HepG2 (cell line): ENCODE measurements at regions not wholly inside any gene's neighbourhood (a gene's known extent, or its start where the extent isn't known, plus 50 kb on each side); places are given as distances from the start of the nearest gene placed in this dataset.
A peak's percentile ranks its signal among the peaks of the same experiment; 100 is the strongest.

Source experiments
- ATAC-seq: fragments of 200-7000 bp; cut with Tn5 transposase; 3 replicates; pipeline ENCODE4 v1.9.1; 2020; ENCODE audit warnings: mild to moderate bottlenecking, moderate library complexity
- BruUV-seq: library from RNA; stranded (reverse); fragments of 400-500 nt; replicated peaks from 2 replicates; lab custom pipeline; 2021; lab: Mats Ljungman, UMichigan
- CTCF ChIA-PET: fragments of 300-600 bp; formaldehyde crosslinking; extraction: SDS; loops from one replicate; lab custom pipeline; 2021; ENCODE audit warnings: low total read pairs, inconsistent platforms, low intra/inter-chr PET ratio; lab: Yijun Ruan, JAX
- POLR2A ChIA-PET: fragments of 350-600 bp; sonication (Branson Sonifier 250); formaldehyde crosslinking; loops from one replicate; lab custom pipeline; 2020; ENCODE audit warnings: antibody characterized with exemption, inconsistent platforms; lab: Yijun Ruan, JAX
- DNase-seq: peaks from one replicate; pipeline ENCODE4 v3.0.0-alpha.2; 2015; ENCODE audit warnings: low spot score
- FAIRE-seq: peaks from 3 replicates; lab custom pipeline; 2011; peaks lifted over from hg19 to GRCh38; lab: Jason Lieb, UNC
- H2AFZ ChIP-seq: one replicate; pipeline ENCODE4 v1.6.1; 2011; ENCODE audit warnings: low read length, inconsistent platforms
- H3K27ac ChIP-seq: fragments of 300-600 bp; 3 replicates; pipeline ENCODE4 v1.8.0; 2011; ENCODE audit warnings: mixed run types, mild to moderate bottlenecking, mixed read lengths, low read length, inconsistent platforms; ENCODE audit not compliant: insufficient read depth; ENCODE audit errors: extremely low read length
- H3K27me3 ChIP-seq, 2 experiments: fragments of 200-600 bp in 1 of 2; 2 replicates in 1 of 2; 3 replicates in 1 of 2; pipeline versions ENCODE4 v1.6.0 to v1.8.0; 2011; ENCODE audit warnings: low read length in 2 of 2, mild to moderate bottlenecking in 2 of 2, moderate library complexity in 2 of 2, inconsistent platforms in 1 of 2; ENCODE audit not compliant: insufficient read depth in 2 of 2, control insufficient read depth in 1 of 2
- H3K36me3 ChIP-seq, 2 experiments: fragments of 200-600 bp in 1 of 2; replicated peaks in 1 of 2; 2 replicates in 1 of 2; 3 replicates in 1 of 2; pipeline versions ENCODE4 v1.5.1 to v1.8.0; 2011; ENCODE audit warnings: low read length in 2 of 2, inconsistent platforms in 1 of 2; ENCODE audit not compliant: insufficient read depth in 2 of 2, control insufficient read depth in 1 of 2
- H3K4me1 ChIP-seq: 2 replicates; pipeline ENCODE4 v1.5.1; 2012; ENCODE audit warnings: low read length, inconsistent platforms; ENCODE audit not compliant: insufficient read depth
- H3K4me2 ChIP-seq: 2 replicates; pipeline ENCODE4 v1.6.0; 2011; ENCODE audit warnings: low read depth, low read length, inconsistent platforms
- H3K4me3 ChIP-seq, 3 experiments: fragments of 200-600 bp in 1 of 3; sonication (generic), shearing (Covaris generic) in 1 of 3; replicated peaks in 1 of 3; 2 replicates each; pipeline ENCODE4 v1.5.1; 2011 to 2016; ENCODE audit warnings: low read length in 3 of 3, inconsistent platforms in 2 of 3, low read depth in 2 of 3, mild to moderate bottlenecking in 2 of 3, control low read depth in 1 of 3, mixed read lengths in 1 of 3; ENCODE audit not compliant: insufficient read depth in 1 of 3
- H3K79me2 ChIP-seq: one replicate; pipeline ENCODE4 v1.6.1; 2011; ENCODE audit warnings: low read length, inconsistent platforms; ENCODE audit not compliant: insufficient read depth
- H3K9ac ChIP-seq: 2 replicates; pipeline ENCODE4 v1.6.0; 2011; ENCODE audit warnings: mild to moderate bottlenecking, low read depth, low read length, inconsistent platforms; ENCODE audit not compliant: insufficient read depth
- H3K9me3 ChIP-seq: 2 replicates; pipeline ENCODE4 v1.5.1; 2012; ENCODE audit warnings: mild to moderate bottlenecking, low read length
- H4K20me1 ChIP-seq: 2 replicates; pipeline ENCODE4 v1.6.0; 2011; ENCODE audit warnings: inconsistent platforms, mild to moderate bottlenecking, low read length, moderate library complexity; ENCODE audit not compliant: insufficient read depth
- ARID2 ChIP-seq: sonication (generic); formaldehyde crosslinking; IDR thresholded peaks from 2 replicates; pipeline ENCODE4 v1.8.1; 2022; ENCODE audit warnings: mild to moderate bottlenecking, missing genetic modification reagents, borderline replicate concordance
- BCL6 ChIP-seq: IDR thresholded peaks from 2 replicates; pipeline ENCODE4 v1.6.1; 2016; ENCODE audit warnings: missing genetic modification reagents, missing compliant biosample characterization
- CCDC6 ChIP-seq: sonication (generic); formaldehyde crosslinking; IDR thresholded peaks from 2 replicates; pipeline ENCODE4 v1.8.1; 2022; ENCODE audit warnings: mild to moderate bottlenecking, missing genetic modification reagents, moderate library complexity
- DPF2 ChIP-seq: sonication (generic); formaldehyde crosslinking; IDR thresholded peaks from 2 replicates; pipeline ENCODE4 v1.4.0; 2020; ENCODE audit warnings: mild to moderate bottlenecking, low read depth, missing genetic modification reagents, borderline replicate concordance
- FLYWCH1 ChIP-seq: sonication (generic); formaldehyde crosslinking; IDR thresholded peaks from 2 replicates; pipeline ENCODE4 v1.8.1; 2023; ENCODE audit warnings: mild to moderate bottlenecking, missing genetic modification reagents
- FOSL2 ChIP-seq: sonication (generic); formaldehyde crosslinking; IDR thresholded peaks from 2 replicates; pipeline ENCODE4 v1.4.0; 2020; ENCODE audit warnings: missing genetic modification reagents
- KDM2A ChIP-seq: sonication (generic); formaldehyde crosslinking; IDR thresholded peaks from 2 replicates; pipeline ENCODE4 v1.4.0; 2020; ENCODE audit warnings: low read depth, missing genetic modification reagents, borderline replicate concordance
- MEF2D ChIP-seq: sonication (generic); formaldehyde crosslinking; IDR thresholded peaks from 2 replicates; pipeline ENCODE4 v1.5.1; 2020; ENCODE audit warnings: mild to moderate bottlenecking, missing genetic modification reagents
- RAD21 ChIP-seq: fragments of 450-650 bp; formaldehyde crosslinking; IDR thresholded peaks from 2 replicates; pipeline ENCODE4 v1.5.0; 2020; ENCODE audit warnings: mild to moderate bottlenecking
- STAG1 ChIP-seq: sonication (generic); formaldehyde crosslinking; IDR thresholded peaks from 2 replicates; pipeline ENCODE4 v1.4.0; 2020; ENCODE audit warnings: missing genetic modification reagents
- THAP11 ChIP-seq: IDR thresholded peaks from 2 replicates; pipeline ENCODE4 v1.6.1; 2016; ENCODE audit warnings: missing biosample characterization, missing genetic modification reagents
- TOE1 ChIP-seq: sonication (generic); formaldehyde crosslinking; IDR thresholded peaks from 2 replicates; pipeline ENCODE4 v1.4.0; 2020; ENCODE audit warnings: mild to moderate bottlenecking, missing genetic modification reagents
- YEATS4 ChIP-seq: sonication (generic); formaldehyde crosslinking; IDR thresholded peaks from 2 replicates; pipeline ENCODE4 v1.4.0; 2020; ENCODE audit warnings: missing genetic modification reagents, borderline replicate concordance
- ZNF501 ChIP-seq: sonication (generic); formaldehyde crosslinking; IDR thresholded peaks from 2 replicates; pipeline ENCODE4 v1.5.1; 2020; ENCODE audit warnings: mild to moderate bottlenecking, moderate library complexity, missing genetic modification reagents
- ZSCAN22 ChIP-seq: sonication (generic); formaldehyde crosslinking; IDR thresholded peaks from 2 replicates; pipeline ENCODE4 v1.4.0; 2020; ENCODE audit warnings: mild to moderate bottlenecking, missing genetic modification reagents
- WGBS: methylation state at CpG from one replicate; pipeline ENCODE4 v1.1.6; 2017; ENCODE audit warnings: low lambda C conversion rate; 5-methylcytosine and 5-hydroxymethylcytosine counted together
- in situ Hi-C: cut with HindIII; loops from 2 replicates; pipeline ENCODE4 v1.10.0; 2017; ENCODE audit warnings: low pct_unique_long_range_greater_than_20kb; ENCODE audit not compliant: extremely low pct_ligation_motif_present
- intact Hi-C: fragments of 100-400 bp; cut with micrococcal nuclease; formaldehyde crosslinking; loops from one replicate; pipeline ENCODE4 v1.10.0; 2022; ENCODE audit not compliant: unreplicated experiment
- TF ChIP-seq, protein P1 (sequence below): sonication (generic); formaldehyde crosslinking; IDR thresholded peaks from 2 replicates; pipeline ENCODE4 v1.4.0; 2020; ENCODE audit warnings: low read depth, mild to moderate bottlenecking, missing genetic modification reagents
- TF ChIP-seq, protein P2 (sequence below): sonication (generic); formaldehyde crosslinking; IDR thresholded peaks from 2 replicates; pipeline ENCODE4 v1.5.0; 2020; ENCODE audit warnings: mild to moderate bottlenecking, missing genetic modification reagents, moderate library complexity
- TF ChIP-seq, protein P3 (sequence below): IDR thresholded peaks from 2 replicates; pipeline ENCODE4 v1.6.1; 2016; ENCODE audit warnings: missing compliant biosample characterization, missing genetic modification reagents, borderline replicate concordance
- TF ChIP-seq, protein P4 (sequence below): IDR thresholded peaks from 2 replicates; pipeline ENCODE4 v1.6.1; 2016

DNA sequence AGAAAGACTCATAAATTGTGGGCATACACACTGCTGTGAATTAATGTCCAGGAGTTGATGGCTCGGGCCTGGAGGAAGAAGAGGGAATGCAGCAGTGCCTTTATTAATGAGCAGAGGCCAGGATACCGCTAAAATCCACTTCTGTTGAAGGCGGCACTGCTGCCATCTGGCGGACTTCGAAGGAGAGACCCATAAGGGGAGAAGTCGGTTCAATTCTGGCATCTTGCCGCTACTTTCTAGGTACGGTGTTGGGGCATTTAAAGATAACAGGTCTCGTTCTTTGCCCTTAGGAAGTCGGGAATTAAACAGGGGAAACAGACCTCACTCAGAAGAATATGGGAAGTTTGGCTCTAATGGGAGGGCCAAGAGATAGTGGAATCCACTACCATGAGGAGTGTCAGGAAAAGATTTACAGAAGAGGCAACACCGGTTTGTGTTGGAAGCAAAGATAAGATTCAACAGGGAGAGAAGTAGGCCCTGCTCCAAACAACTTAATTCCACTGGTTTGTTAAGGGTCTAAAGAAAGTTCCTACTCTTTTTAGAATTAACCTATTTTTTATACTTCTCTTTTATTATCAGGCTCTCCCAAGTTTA lies 133.6 kb upstream of the GIMD1 start:
- Histone ChIP-seq H2AFZ (no peak overlapping the region), H3K79me2 (no peaks in the 10 kb centered on the region), H3K27ac (no peak overlapping the region), H3K27me3 (0 out of 5 replicates have a peak, but pooled peaks cover 0 to 5% of the 10 kb centered on the region in 2 experiments), H3K36me3 (no peaks in the 10 kb centered on the region), H3K9ac (no peak overlapping the region), H4K20me1 (no peaks in the 10 kb centered on the region), H3K9me3 (no peaks in the 10 kb centered on the region), H3K4me3 (no peak overlapping the region; a peak in 1 of 6 replicates), H3K4me2 (peak overlapping the region; percentile 55), H3K4me1 (peaks cover 10% of the 10 kb centered on the region; the same call in 1 of the 2 replicates)
- in situ Hi-C loops, result loop anchor here (5.0 kb wide), 2 partner anchors 135 to 235 kb away; partner anchors contain the start of gene GIMD1
- WGBS, result 3% methylated on average over 11 of the region's 11 CpGs
- DNase-seq (peak; percentile 58), FAIRE-seq (peak; percentile 77), ATAC-seq (peak; percentile 98)
- no TSS peak for BruUV-seq
- POLR2A ChIA-PET, result no interaction called here
- intact Hi-C loops, result loop anchor here (1.0 to 2.0 kb wide), 5 partner anchors 133 to 307 kb away; no protein-coding TSS in a partner anchor
- CTCF ChIA-PET, result interaction anchor here (0.8 to 2.4 kb wide), 5 partner anchors 132 to 264 kb away, joined by 3 to 29 read pairs (median 4); partner anchors contain the start of gene GIMD1
- TF ChIP-seq ZSCAN22 (CRISPR knock-in tag), result no peak
- peak; percentile 58 for TF ChIP-seq ZNF501 (CRISPR knock-in tag)
- TF ChIP-seq FOSL2 (CRISPR knock-in tag), result 0 out of 2 replicates have a peak, but pooled peaks have one; percentile 23
- TF ChIP-seq YEATS4 (CRISPR knock-in tag), result no peak
- TF ChIP-seq, protein P1, sequence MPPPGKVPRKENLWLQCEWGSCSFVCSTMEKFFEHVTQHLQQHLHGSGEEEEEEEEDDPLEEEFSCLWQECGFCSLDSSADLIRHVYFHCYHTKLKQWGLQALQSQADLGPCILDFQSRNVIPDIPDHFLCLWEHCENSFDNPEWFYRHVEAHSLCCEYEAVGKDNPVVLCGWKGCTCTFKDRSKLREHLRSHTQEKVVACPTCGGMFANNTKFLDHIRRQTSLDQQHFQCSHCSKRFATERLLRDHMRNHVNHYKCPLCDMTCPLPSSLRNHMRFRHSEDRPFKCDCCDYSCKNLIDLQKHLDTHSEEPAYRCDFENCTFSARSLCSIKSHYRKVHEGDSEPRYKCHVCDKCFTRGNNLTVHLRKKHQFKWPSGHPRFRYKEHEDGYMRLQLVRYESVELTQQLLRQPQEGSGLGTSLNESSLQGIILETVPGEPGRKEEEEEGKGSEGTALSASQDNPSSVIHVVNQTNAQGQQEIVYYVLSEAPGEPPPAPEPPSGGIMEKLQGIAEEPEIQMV, result no peak
- peak; percentile 86 for TF ChIP-seq STAG1 (CRISPR knock-in tag)
- TF ChIP-seq RAD21, result peak; percentile 71
- no peak for TF ChIP-seq CCDC6 (CRISPR knock-in tag)
- TF ChIP-seq TOE1 (CRISPR knock-in tag), result no peak
- TF ChIP-seq THAP11 (CRISPR knock-in tag), result peak; percentile 28; the same call in 1 of the 2 replicates
- TF ChIP-seq, protein P2, sequence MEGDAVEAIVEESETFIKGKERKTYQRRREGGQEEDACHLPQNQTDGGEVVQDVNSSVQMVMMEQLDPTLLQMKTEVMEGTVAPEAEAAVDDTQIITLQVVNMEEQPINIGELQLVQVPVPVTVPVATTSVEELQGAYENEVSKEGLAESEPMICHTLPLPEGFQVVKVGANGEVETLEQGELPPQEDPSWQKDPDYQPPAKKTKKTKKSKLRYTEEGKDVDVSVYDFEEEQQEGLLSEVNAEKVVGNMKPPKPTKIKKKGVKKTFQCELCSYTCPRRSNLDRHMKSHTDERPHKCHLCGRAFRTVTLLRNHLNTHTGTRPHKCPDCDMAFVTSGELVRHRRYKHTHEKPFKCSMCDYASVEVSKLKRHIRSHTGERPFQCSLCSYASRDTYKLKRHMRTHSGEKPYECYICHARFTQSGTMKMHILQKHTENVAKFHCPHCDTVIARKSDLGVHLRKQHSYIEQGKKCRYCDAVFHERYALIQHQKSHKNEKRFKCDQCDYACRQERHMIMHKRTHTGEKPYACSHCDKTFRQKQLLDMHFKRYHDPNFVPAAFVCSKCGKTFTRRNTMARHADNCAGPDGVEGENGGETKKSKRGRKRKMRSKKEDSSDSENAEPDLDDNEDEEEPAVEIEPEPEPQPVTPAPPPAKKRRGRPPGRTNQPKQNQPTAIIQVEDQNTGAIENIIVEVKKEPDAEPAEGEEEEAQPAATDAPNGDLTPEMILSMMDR (CRISPR knock-in tag), result peak; percentile 84
- 0 out of 2 replicates have a peak, but pooled peaks have one; percentile 34 for TF ChIP-seq MEF2D (CRISPR knock-in tag)
- TF ChIP-seq BCL6, result 0 out of 2 replicates have a peak, but pooled peaks have one; percentile 20
- TF ChIP-seq, protein P3, sequence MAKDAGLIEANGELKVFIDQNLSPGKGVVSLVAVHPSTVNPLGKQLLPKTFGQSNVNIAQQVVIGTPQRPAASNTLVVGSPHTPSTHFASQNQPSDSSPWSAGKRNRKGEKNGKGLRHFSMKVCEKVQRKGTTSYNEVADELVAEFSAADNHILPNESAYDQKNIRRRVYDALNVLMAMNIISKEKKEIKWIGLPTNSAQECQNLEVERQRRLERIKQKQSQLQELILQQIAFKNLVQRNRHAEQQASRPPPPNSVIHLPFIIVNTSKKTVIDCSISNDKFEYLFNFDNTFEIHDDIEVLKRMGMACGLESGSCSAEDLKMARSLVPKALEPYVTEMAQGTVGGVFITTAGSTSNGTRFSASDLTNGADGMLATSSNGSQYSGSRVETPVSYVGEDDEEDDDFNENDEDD (CRISPR knock-in tag), result no peak
- no peak for TF ChIP-seq ARID2
- no peak for TF ChIP-seq FLYWCH1 (CRISPR knock-in tag)
- 0 out of 2 replicates have a peak, but pooled peaks have one; percentile 44 for TF ChIP-seq KDM2A (CRISPR knock-in tag)
- TF ChIP-seq DPF2 (CRISPR knock-in tag), result no peak
- TF ChIP-seq, protein P4, sequence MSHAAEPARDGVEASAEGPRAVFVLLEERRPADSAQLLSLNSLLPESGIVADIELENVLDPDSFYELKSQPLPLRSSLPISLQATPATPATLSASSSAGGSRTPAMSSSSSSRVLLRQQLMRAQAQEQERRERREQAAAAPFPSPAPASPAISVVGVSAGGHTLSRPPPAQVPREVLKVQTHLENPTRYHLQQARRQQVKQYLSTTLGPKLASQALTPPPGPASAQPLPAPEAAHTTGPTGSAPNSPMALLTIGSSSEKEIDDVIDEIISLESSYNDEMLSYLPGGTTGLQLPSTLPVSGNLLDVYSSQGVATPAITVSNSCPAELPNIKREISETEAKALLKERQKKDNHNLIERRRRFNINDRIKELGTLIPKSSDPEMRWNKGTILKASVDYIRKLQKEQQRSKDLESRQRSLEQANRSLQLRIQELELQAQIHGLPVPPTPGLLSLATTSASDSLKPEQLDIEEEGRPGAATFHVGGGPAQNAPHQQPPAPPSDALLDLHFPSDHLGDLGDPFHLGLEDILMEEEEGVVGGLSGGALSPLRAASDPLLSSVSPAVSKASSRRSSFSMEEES (CRISPR knock-in tag), result no peak
